Body of pancreas (tissue), 4 donors: ENCODE measurements at regions not wholly inside any gene's neighbourhood (a gene's known extent, or its start where the extent isn't known, plus 50 kb on each side); places are given as distances from the start of the nearest gene placed in this dataset.

Experiments
- CTCF ChIP-seq, 7 experiments: fragments of 450-650 bp in 4 of 7; fragments of 200-600 bp in 3 of 7; sonication (generic) in 3 of 7; IDR thresholded peaks; one replicate each; pipeline ENCODE4 v1.5.1; 2016 to 2019; ENCODE audit warnings: antibody characterized with exemption in 7 of 7
- POLR2A ChIP-seq, 3 donors: fragments of 450-650 bp; IDR thresholded peaks; one replicate each; pipeline ENCODE4 v1.6.1; 2016; ENCODE audit warnings: antibody characterized with exemption in 3 of 3, mild to moderate bottlenecking in 2 of 3

DNA sequence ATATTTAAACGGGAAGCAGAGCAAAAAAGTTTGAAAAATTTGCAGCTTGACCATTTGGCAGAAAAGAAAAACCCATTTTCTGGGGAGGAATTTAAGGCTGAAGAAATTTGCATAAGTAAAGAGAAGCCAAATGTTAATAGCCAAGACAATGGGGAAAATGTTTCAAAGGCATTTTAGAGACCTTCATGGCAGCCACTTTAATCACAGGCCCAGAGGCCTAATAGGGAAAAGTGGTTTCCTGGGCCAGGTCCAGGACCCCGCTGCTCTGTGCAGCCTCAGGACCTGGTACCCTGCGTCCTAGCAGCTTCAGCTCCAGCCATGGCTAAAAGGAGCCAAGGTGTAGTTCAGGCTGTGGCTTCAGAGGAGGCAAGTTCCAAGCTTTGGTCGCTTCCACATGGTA, 507.3 kb downstream of the SLCO4C1 start:
- no peak for TF ChIP-seq CTCF (IDR thresholded peaks at IDR 0.05)
- no peak for TF ChIP-seq POLR2A (IDR thresholded peaks at IDR 0.05)
